Right atrium auricular region (tissue), 2 donors: ENCODE measurements at regions not wholly inside any gene's neighbourhood (a gene's known extent, or its start where the extent isn't known, plus 50 kb on each side); places are given as distances from the start of the nearest gene placed in this dataset.

ENCODE experiments used
- DNase-seq: peaks from one replicate; pipeline ENCODE4 v3.0.0-alpha.2; 2019; ENCODE audit warnings: low spot score
- H3K27ac ChIP-seq, 2 donors: fragments of 200-600 bp; sonication (generic); 1 replicate in 1 of 2; 2 replicates in 1 of 2; pipeline ENCODE4 v1.5.1; 2016 to 2019
- H3K27me3 ChIP-seq, 2 donors: fragments of 200-600 bp; sonication (generic); one replicate each; pipeline versions ENCODE4 v1.5.1 to v1.6.0; 2017 to 2019
- H3K36me3 ChIP-seq: fragments of 200-600 bp; sonication (generic); one replicate; pipeline ENCODE4 v1.5.1; 2016
- H3K4me1 ChIP-seq, 2 donors: fragments of 200-600 bp; sonication (generic); one replicate each; pipeline versions ENCODE4 v1.5.1 to v1.6.0; 2017 to 2019
- H3K4me3 ChIP-seq, 2 donors: fragments of 200-600 bp; sonication (generic); 1 replicate in 1 of 2; 2 replicates in 1 of 2; pipeline ENCODE4 v1.5.1; 2017 to 2019; ENCODE audit warnings: mild to moderate bottlenecking in 1 of 2, moderate library complexity in 1 of 2
- H3K9me3 ChIP-seq, 2 donors: fragments of 200-600 bp; sonication (generic); one replicate each; pipeline ENCODE4 v1.5.1; 2019
- CTCF ChIP-seq, 2 donors: fragments of 200-600 bp; sonication (generic); IDR thresholded peaks; one replicate each; pipeline ENCODE4 v1.5.1; 2019; ENCODE audit warnings: antibody characterized with exemption in 2 of 2

DNA sequence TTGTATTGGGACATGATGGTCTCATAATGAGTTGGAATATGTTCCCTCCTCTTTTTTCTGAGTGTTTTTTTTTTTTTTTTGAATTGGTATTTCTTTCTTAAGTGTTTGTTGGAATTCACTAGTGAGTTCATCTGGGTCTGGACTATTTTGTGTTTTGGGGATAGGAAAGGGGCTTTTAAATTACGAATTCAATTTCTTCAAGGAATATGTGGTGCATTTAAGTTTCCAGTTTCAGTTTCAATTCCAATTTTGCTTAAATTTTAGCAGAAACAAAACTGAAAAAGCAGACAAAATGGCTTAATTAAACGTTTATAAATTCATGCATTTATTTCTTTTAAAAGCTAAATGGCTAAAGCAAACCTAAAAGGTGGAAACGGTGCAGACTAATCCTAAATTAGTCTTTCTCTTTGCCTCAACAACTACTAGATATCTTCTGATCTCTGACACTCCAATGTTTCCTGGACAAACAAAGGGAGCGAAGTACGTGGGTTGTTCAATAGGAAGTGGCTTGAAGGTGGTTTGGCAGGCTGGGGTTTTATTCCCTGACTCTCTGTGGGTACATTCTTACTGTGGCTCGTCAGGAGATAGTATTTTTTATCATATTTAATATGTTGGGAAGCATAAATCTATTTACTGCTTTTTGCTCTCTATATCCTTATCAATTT, 50.0 kb upstream of the CORO2B start:
- H3K4me1 ChIP-seq, result no peaks in the 10 kb centered on the region
- no peak for DNase-seq
- H3K9me3 ChIP-seq, result peaks cover 0 to 21% of the 10 kb centered on the region in 2 donors
- H3K27ac ChIP-seq, result no peak overlapping the region
- H3K4me3 ChIP-seq, result peak overlapping the region in 1 of 2 donors; percentile 16
- no peak for TF ChIP-seq CTCF (IDR thresholded peaks at IDR 0.05)
- no peaks in the 10 kb centered on the region for H3K27me3 ChIP-seq
- H3K36me3 ChIP-seq, result no peaks in the 10 kb centered on the region
